ENCODE measurements at regions not wholly inside any gene's neighbourhood (a gene's known extent, or its start where the extent isn't known, plus 50 kb on each side); places are given as distances from the start of the nearest gene placed in this dataset.
"Not testable (repeated sequence)": the region's sequence is repeated elsewhere in the genome, so short reads cannot be mapped to it uniquely, and the experiment has no call there.

DNA sequence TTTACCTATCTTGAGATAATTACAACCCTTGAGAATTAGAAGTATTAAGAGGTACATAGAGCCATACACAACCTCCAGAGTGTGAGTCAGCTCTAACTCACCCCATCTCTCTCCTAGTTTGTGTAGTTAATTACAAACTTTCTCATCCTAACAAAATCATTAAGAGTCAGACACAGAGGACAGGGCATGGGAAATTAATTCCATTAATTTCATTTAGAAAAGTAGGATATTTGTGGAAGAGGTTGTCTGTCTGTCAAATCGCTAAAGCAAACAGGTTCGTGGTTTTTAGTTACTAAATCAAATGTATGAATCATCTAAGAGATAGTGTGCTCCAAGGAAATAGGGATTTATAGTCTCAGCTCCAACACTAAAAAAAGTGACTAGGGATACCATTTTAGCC lies 1261.4 kb upstream of the TENM4 start:
- DNase-seq (ENCODE audit: extremely low spot score), result no peak
- ChIA-PET POLR2A (no interaction called here), CTCF (interaction anchor here (1.4 kb wide), 1 partner anchor 42 kb away, joined by 4 read pairs; no protein-coding TSS in a partner anchor)
- TF ChIP-seq, protein P1, sequence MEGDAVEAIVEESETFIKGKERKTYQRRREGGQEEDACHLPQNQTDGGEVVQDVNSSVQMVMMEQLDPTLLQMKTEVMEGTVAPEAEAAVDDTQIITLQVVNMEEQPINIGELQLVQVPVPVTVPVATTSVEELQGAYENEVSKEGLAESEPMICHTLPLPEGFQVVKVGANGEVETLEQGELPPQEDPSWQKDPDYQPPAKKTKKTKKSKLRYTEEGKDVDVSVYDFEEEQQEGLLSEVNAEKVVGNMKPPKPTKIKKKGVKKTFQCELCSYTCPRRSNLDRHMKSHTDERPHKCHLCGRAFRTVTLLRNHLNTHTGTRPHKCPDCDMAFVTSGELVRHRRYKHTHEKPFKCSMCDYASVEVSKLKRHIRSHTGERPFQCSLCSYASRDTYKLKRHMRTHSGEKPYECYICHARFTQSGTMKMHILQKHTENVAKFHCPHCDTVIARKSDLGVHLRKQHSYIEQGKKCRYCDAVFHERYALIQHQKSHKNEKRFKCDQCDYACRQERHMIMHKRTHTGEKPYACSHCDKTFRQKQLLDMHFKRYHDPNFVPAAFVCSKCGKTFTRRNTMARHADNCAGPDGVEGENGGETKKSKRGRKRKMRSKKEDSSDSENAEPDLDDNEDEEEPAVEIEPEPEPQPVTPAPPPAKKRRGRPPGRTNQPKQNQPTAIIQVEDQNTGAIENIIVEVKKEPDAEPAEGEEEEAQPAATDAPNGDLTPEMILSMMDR (IDR thresholded peaks at IDR 0.05; ENCODE audit: control extremely low read depth, extremely low read depth, low read depth, missing control alignments), result no peak

DNA sequence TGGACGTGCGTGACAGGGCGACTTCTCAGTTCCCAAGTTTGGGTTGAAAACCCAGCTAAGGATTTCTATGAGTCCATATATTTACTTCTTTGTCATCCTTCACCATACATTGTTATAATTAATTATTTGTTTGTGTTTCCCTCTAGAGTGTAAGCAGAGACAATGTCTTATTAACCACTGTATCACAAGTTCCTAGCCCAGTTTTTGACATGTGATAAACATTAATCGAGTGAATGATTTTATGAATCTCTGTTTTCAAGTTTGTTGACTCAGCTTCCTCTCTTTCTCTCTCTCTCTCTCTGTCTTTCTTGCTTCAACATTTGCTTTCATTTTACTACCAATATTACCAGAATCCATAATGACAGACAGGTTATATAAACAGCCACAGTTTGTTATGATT lies 1259.6 kb upstream of the TENM4 start:
- TF ChIP-seq, protein P1 (IDR thresholded peaks at IDR 0.05; ENCODE audit: control extremely low read depth, extremely low read depth, low read depth, missing control alignments), result no peak
- no peak for DNase-seq (ENCODE audit: extremely low spot score)
- CTCF ChIA-PET, result no interaction called here
- POLR2A ChIA-PET, result no interaction called here

DNA sequence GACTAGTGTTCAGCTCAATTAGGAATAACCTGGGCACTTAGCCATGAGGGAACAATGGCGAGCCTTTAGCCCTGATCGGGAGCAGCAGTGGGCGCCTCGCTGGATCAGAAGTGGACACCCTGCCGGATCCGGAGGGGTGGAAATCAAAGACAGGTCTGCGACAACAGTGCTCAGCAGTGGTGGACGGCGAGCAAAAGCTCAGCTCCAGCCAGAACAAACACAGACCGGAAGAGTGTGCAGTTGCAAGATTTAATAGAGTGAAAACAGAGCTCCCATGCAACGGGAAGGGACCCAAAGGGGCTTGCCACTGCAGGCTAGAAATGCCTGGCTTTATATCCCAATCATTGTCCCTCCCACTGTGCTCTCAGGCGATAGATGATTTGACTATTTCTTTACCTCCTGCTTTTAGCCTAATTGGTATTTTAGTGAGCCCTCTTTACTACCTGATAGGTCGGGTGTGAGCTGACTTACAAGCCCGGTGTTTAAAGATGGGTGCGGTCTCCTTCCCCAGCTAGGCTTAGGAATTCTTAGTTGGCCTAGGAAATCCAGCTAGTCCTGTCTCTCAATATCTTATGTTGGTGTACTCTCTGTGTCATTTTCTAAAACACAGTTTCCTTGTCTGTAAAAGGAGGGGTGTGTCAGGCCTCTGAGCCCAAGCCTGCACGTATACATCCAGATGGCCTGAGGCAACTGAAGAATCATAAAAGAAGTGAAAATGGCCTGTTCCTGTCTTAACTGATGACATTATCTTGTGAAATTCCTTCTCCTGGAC lies 1258.8 kb upstream of the TENM4 start:
- CTCF ChIA-PET, result interaction anchor here (0.8 kb wide), 1 partner anchor 20 kb away, joined by 3 read pairs; no protein-coding TSS in a partner anchor
- DNase-seq (ENCODE audit: extremely low spot score); POLR2A ChIA-PET: not testable (repeated sequence)

DNA sequence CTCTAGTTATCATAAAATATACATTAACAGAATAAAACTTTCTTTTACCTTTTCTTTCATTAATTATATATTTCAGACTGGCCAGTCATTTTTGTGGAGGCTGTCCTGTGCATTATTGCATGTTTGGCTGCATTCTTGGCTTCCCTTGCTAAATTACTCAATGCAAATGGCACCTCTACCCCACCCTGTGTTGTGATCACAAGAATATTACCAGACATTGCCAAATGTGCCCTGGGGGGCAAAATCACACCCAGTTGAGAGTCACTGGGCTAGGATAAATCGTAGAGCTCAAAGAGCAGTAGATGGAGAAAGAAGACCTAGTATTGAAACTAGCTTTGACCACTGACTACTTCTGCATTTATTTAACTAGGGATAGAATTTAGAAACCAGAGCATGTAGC lies 1257.8 kb upstream of the TENM4 start:
- ChIA-PET CTCF (interaction anchor here (0.8 kb wide), 1 partner anchor 19 kb away, joined by 3 read pairs; no protein-coding TSS in a partner anchor), POLR2A (no interaction called here)
- DNase-seq (ENCODE audit: extremely low spot score), result no peak
- TF ChIP-seq, protein P1 (IDR thresholded peaks at IDR 0.05; ENCODE audit: control extremely low read depth, extremely low read depth, low read depth, missing control alignments), result no peak

DNA sequence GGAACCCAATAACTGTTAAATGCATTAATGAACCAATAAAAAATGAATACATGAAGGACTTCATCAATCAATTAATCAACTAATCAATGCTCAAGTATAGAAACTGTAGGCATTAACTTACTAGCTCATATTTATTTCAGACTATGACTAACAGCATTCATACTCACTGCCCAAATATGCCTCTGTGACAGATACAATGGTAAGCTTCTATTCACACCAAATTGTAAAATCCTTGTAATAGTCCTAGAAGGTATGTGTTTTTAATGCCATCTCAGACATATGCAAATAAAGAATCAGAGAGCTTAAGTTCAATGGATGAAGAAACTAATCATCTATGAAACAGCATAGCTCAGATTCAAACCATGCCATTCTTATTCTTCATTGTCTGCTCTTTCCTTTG lies 1253.6 kb upstream of the TENM4 start:
- ChIA-PET POLR2A (no interaction called here), CTCF (interaction anchor here (1.2 kb wide), 1 partner anchor 12 kb away, joined by 3 read pairs; no protein-coding TSS in a partner anchor)
- no peak for DNase-seq (ENCODE audit: extremely low spot score)
- TF ChIP-seq, protein P1 (IDR thresholded peaks at IDR 0.05; ENCODE audit: control extremely low read depth, extremely low read depth, low read depth, missing control alignments), result no peak

DNA sequence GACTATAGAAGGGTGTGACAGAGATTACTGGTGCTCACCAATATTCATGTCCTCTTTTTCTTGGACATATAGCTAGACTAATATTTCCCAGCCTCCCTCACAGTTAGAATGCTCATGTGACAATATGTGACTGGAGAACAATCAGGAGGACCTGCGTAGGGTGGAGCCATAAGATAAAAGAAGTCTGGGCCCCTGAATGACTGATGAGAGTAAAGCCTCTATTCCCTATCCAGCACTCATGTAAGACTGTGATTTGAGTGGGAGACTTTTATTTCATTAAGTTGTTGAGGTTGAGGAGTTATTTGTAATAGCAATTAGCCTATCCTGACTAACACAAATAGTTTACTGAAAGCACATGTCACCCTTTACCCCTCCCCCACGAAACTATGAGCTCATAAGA lies 1247.1 kb upstream of the TENM4 start:
- TF ChIP-seq, protein P1 (IDR thresholded peaks at IDR 0.05; ENCODE audit: control extremely low read depth, extremely low read depth, low read depth, missing control alignments), result no peak
- CTCF ChIA-PET, result no interaction called here
- no peak for DNase-seq (ENCODE audit: extremely low spot score)
- POLR2A ChIA-PET, result no interaction called here

DNA sequence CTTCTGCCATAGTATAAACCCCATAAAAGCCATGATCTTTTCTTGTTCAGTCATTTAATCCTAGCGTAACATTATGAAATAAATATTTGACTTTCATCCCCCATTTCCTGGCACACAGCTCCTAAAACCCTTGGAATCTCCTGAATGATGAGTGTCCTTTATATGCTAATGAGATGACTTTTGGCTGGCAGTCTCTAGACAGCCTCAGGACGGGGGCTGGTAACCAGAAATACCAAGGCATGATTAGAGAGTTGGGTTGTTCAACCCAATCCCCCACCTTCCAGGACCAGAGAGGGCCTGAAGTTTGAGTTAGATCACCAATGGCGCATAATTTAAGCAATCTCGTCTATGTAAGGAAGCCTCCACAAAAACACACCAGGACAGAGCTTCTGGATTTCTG lies 1246.1 kb upstream of the TENM4 start:
- CTCF ChIA-PET, result no interaction called here
- DNase-seq (ENCODE audit: extremely low spot score), result no peak
- POLR2A ChIA-PET, result no interaction called here
- TF ChIP-seq, protein P1 (IDR thresholded peaks at IDR 0.05; ENCODE audit: control extremely low read depth, extremely low read depth, low read depth, missing control alignments), result no peak
